ENCODE measurements at regions not wholly inside any gene's neighbourhood (a gene's known extent, or its start where the extent isn't known, plus 50 kb on each side); places are given as distances from the start of the nearest gene placed in this dataset.
"Not testable (repeated sequence)": the region's sequence is repeated elsewhere in the genome, so short reads cannot be mapped to it uniquely, and the experiment has no call there.

GRCh38 chr1:245016700-245017099 lies 138.1 kb upstream of the KIF26B start:
- Histone ChIP-seq H3K27me3 (ENCODE audit: control insufficient read depth, insufficient read depth, low read length) (no peaks in the 10 kb centered on the region), H3K9me3 (replicated peaks; ENCODE audit: low read length) (no peaks in the 10 kb centered on the region), H3K36me3 (ENCODE audit: insufficient read depth, low read length) (no peaks in the 10 kb centered on the region), H3K9ac (ENCODE audit: low read depth, low read length) (no peak overlapping the region), H3K4me3 (ENCODE audit: low read length) (no peak overlapping the region), H3K4me2 (ENCODE audit: low read length) (no peak overlapping the region), H3K4me1 (ENCODE audit: control insufficient read depth, insufficient read depth, low read length) (no peaks in the 10 kb centered on the region)

- H3K4me3 ChIP-seq (ENCODE audit: low read length), result no peak overlapping the region
- H3K4me2 ChIP-seq (ENCODE audit: low read length), result no peak overlapping the region
- H3K9me3 ChIP-seq (replicated peaks; ENCODE audit: low read length), result no peaks in the 10 kb centered on the region
- no peaks in the 10 kb centered on the region for H3K36me3 ChIP-seq (ENCODE audit: insufficient read depth, low read length)
- H3K27me3 ChIP-seq (ENCODE audit: control insufficient read depth, insufficient read depth, low read length), result no peaks in the 10 kb centered on the region
- H3K9ac ChIP-seq (ENCODE audit: low read depth, low read length), result no peak overlapping the region
- no peaks in the 10 kb centered on the region for H3K4me1 ChIP-seq (ENCODE audit: control insufficient read depth, insufficient read depth, low read length)
Observed at GRCh38 chr1:245015031-245015430, 139.8 kb upstream of the KIF26B start.

GRCh38 chr1:245014247-245015029 lies 140.3 kb upstream of the KIF26B start:
- Histone ChIP-seq H3K9ac (ENCODE audit: low read depth, low read length) (no peak overlapping the region), H3K4me3 (ENCODE audit: low read length) (no peak overlapping the region), H3K4me2 (ENCODE audit: low read length) (no peak overlapping the region), H3K27me3 (ENCODE audit: control insufficient read depth, insufficient read depth, low read length) (no peaks in the 10 kb centered on the region), H3K4me1 (ENCODE audit: control insufficient read depth, insufficient read depth, low read length) (no peaks in the 10 kb centered on the region), H3K9me3 (replicated peaks; ENCODE audit: low read length) (no peaks in the 10 kb centered on the region), H3K36me3 (ENCODE audit: insufficient read depth, low read length) (no peaks in the 10 kb centered on the region)

- Histone ChIP-seq H3K9ac (ENCODE audit: low read depth, low read length) (no peak overlapping the region), H3K4me1 (ENCODE audit: control insufficient read depth, insufficient read depth, low read length) (no peaks in the 10 kb centered on the region), H3K4me3 (ENCODE audit: low read length) (no peak overlapping the region), H3K9me3 (replicated peaks; ENCODE audit: low read length) (no peaks in the 10 kb centered on the region), H3K36me3 (ENCODE audit: insufficient read depth, low read length) (no peaks in the 10 kb centered on the region), H3K27me3 (ENCODE audit: control insufficient read depth, insufficient read depth, low read length) (no peaks in the 10 kb centered on the region), H3K4me2 (ENCODE audit: low read length) (no peak overlapping the region)
Observed at GRCh38 chr1:245010018-245010614, 144.7 kb upstream of the KIF26B start.

- no peaks in the 10 kb centered on the region for H3K27me3 ChIP-seq (ENCODE audit: control insufficient read depth, insufficient read depth, low read length)
- H3K9me3 ChIP-seq (replicated peaks; ENCODE audit: low read length), result no peaks in the 10 kb centered on the region
- H3K4me1 ChIP-seq (ENCODE audit: control insufficient read depth, insufficient read depth, low read length), result no peaks in the 10 kb centered on the region
- no peaks in the 10 kb centered on the region for H3K36me3 ChIP-seq (ENCODE audit: insufficient read depth, low read length)
- no peak overlapping the region for H3K4me3 ChIP-seq (ENCODE audit: low read length)
- no peak overlapping the region for H3K4me2 ChIP-seq (ENCODE audit: low read length)
- no peak overlapping the region for H3K9ac ChIP-seq (ENCODE audit: low read depth, low read length)
Observed at GRCh38 chr1:245008761-245009160, 144.4 kb upstream of the HNRNPU start.

GRCh38 chr1:245007852-245008251 lies 143.5 kb upstream of the HNRNPU start:
- no peak overlapping the region for H3K4me2 ChIP-seq (ENCODE audit: low read length)
- H3K9ac ChIP-seq (ENCODE audit: low read depth, low read length), result no peak overlapping the region
- no peaks in the 10 kb centered on the region for H3K27me3 ChIP-seq (ENCODE audit: control insufficient read depth, insufficient read depth, low read length)
- no peaks in the 10 kb centered on the region for H3K36me3 ChIP-seq (ENCODE audit: insufficient read depth, low read length)
- no peaks in the 10 kb centered on the region for H3K4me1 ChIP-seq (ENCODE audit: control insufficient read depth, insufficient read depth, low read length)
- H3K9me3 ChIP-seq (replicated peaks; ENCODE audit: low read length), result no peaks in the 10 kb centered on the region
- no peak overlapping the region for H3K4me3 ChIP-seq (ENCODE audit: low read length)

- Histone ChIP-seq H3K27me3 (ENCODE audit: control insufficient read depth, insufficient read depth, low read length) (no peaks in the 10 kb centered on the region), H3K9me3 (replicated peaks; ENCODE audit: low read length) (no peaks in the 10 kb centered on the region), H3K36me3 (ENCODE audit: insufficient read depth, low read length) (no peaks in the 10 kb centered on the region), H3K9ac (ENCODE audit: low read depth, low read length) (no peak overlapping the region), H3K4me2 (ENCODE audit: low read length) (no peak overlapping the region), H3K4me3 (ENCODE audit: low read length) (no peak overlapping the region), H3K4me1 (ENCODE audit: control insufficient read depth, insufficient read depth, low read length) (no peaks in the 10 kb centered on the region)
Observed at GRCh38 chr1:245003246-245003645, 138.9 kb upstream of the HNRNPU start.

- no peak overlapping the region for H3K9ac ChIP-seq (ENCODE audit: low read depth, low read length)
- H3K4me1 ChIP-seq (ENCODE audit: control insufficient read depth, insufficient read depth, low read length), result no peaks in the 10 kb centered on the region
- no peaks in the 10 kb centered on the region for H3K9me3 ChIP-seq (replicated peaks; ENCODE audit: low read length)
- no peaks in the 10 kb centered on the region for H3K36me3 ChIP-seq (ENCODE audit: insufficient read depth, low read length)
- no peak overlapping the region for H3K4me3 ChIP-seq (ENCODE audit: low read length)
- no peaks in the 10 kb centered on the region for H3K27me3 ChIP-seq (ENCODE audit: control insufficient read depth, insufficient read depth, low read length)
- no peak overlapping the region for H3K4me2 ChIP-seq (ENCODE audit: low read length)
Observed at GRCh38 chr1:245001252-245001651, 136.9 kb upstream of the HNRNPU start.

- H3K4me2 ChIP-seq (ENCODE audit: low read length), result no peak overlapping the region
- H3K27me3 ChIP-seq (ENCODE audit: control insufficient read depth, insufficient read depth, low read length), result no peaks in the 10 kb centered on the region
- no peak overlapping the region for H3K9ac ChIP-seq (ENCODE audit: low read depth, low read length)
- no peaks in the 10 kb centered on the region for H3K4me1 ChIP-seq (ENCODE audit: control insufficient read depth, insufficient read depth, low read length)
- H3K9me3 ChIP-seq (replicated peaks; ENCODE audit: low read length), result no peaks in the 10 kb centered on the region
- H3K4me3 ChIP-seq (ENCODE audit: low read length), result no peak overlapping the region
- no peaks in the 10 kb centered on the region for H3K36me3 ChIP-seq (ENCODE audit: insufficient read depth, low read length)
Observed at GRCh38 chr1:245000872-245001188, 136.5 kb upstream of the HNRNPU start.

GRCh38 chr1:244999644-245000043 lies 135.3 kb upstream of the HNRNPU start:
- not testable (repeated sequence) for H3K9me3 ChIP-seq (replicated peaks; ENCODE audit: low read length); H3K27me3 ChIP-seq (ENCODE audit: control insufficient read depth, insufficient read depth, low read length); H3K36me3 ChIP-seq (ENCODE audit: insufficient read depth, low read length); H3K4me3 ChIP-seq (ENCODE audit: low read length); H3K9ac ChIP-seq (ENCODE audit: low read depth, low read length); H3K4me2 ChIP-seq (ENCODE audit: low read length); H3K4me1 ChIP-seq (ENCODE audit: control insufficient read depth, insufficient read depth, low read length)

- Histone ChIP-seq H3K4me2 (ENCODE audit: low read length) (no peak overlapping the region), H3K9ac (ENCODE audit: low read depth, low read length) (no peak overlapping the region), H3K36me3 (ENCODE audit: insufficient read depth, low read length) (no peaks in the 10 kb centered on the region), H3K4me1 (ENCODE audit: control insufficient read depth, insufficient read depth, low read length) (no peaks in the 10 kb centered on the region), H3K9me3 (replicated peaks; ENCODE audit: low read length) (no peaks in the 10 kb centered on the region), H3K27me3 (ENCODE audit: control insufficient read depth, insufficient read depth, low read length) (no peaks in the 10 kb centered on the region), H3K4me3 (ENCODE audit: low read length) (no peak overlapping the region)
Observed at GRCh38 chr1:244998717-244999346, 134.5 kb upstream of the HNRNPU start.

Measured in skeletal muscle satellite cell (primary cell).